Stomach (tissue), 4 donors: ENCODE measurements at regions not wholly inside any gene's neighbourhood (a gene's known extent, or its start where the extent isn't known, plus 50 kb on each side); places are given as distances from the start of the nearest gene placed in this dataset.

ENCODE experiments used
- EP300 ChIP-seq: sonication (generic); formaldehyde crosslinking; IDR thresholded peaks from one replicate; pipeline ENCODE4 v1.6.1; 2017; ENCODE audit warnings: antibody characterized with exemption
- POLR2A ChIP-seq, 4 donors: fragments of 450-650 bp; IDR thresholded peaks; one replicate each; pipeline ENCODE4 v1.6.1; 2016; ENCODE audit warnings: antibody characterized with exemption in 4 of 4, control low read depth in 2 of 4, mild to moderate bottlenecking in 1 of 4, moderate library complexity in 1 of 4
- TF ChIP-seq, protein P1 (sequence below), 7 experiments: fragments of 450-650 bp in 4 of 7; fragments of 200-600 bp in 3 of 7; sonication (generic) in 3 of 7; IDR thresholded peaks; one replicate each; pipeline ENCODE4 v1.5.1; 2016 to 2019; ENCODE audit warnings: antibody characterized with exemption in 7 of 7, control low read depth in 2 of 7, mild to moderate bottlenecking in 1 of 7

DNA sequence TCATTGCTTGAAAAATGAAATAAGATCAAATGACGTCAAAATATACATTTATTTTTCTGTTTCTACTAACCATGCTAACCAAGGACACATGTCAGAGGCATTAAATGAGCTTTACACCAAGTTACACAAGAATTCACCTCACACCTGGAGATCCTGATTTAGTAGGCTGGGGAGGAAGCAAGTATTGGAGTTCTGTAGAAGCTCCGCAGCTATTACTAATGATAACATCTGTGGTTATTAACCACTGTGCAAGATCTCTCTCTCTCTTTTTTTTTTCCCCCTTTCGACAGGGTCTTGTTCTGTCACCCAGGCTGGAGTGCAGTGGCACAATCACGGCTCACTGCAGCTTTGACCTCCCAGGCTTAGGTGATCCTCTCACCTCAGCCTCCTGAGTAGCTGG is 104.0 kb downstream of the ZNF22 start:
- TF ChIP-seq, protein P1, sequence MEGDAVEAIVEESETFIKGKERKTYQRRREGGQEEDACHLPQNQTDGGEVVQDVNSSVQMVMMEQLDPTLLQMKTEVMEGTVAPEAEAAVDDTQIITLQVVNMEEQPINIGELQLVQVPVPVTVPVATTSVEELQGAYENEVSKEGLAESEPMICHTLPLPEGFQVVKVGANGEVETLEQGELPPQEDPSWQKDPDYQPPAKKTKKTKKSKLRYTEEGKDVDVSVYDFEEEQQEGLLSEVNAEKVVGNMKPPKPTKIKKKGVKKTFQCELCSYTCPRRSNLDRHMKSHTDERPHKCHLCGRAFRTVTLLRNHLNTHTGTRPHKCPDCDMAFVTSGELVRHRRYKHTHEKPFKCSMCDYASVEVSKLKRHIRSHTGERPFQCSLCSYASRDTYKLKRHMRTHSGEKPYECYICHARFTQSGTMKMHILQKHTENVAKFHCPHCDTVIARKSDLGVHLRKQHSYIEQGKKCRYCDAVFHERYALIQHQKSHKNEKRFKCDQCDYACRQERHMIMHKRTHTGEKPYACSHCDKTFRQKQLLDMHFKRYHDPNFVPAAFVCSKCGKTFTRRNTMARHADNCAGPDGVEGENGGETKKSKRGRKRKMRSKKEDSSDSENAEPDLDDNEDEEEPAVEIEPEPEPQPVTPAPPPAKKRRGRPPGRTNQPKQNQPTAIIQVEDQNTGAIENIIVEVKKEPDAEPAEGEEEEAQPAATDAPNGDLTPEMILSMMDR (IDR thresholded peaks at IDR 0.05): no peak
- TF ChIP-seq EP300 (no peak), POLR2A (IDR thresholded peaks at IDR 0.05) (no peak)
